ENCODE measurements at regions not wholly inside any gene's neighbourhood (a gene's known extent, or its start where the extent isn't known, plus 50 kb on each side); places are given as distances from the start of the nearest gene placed in this dataset.

DNA sequence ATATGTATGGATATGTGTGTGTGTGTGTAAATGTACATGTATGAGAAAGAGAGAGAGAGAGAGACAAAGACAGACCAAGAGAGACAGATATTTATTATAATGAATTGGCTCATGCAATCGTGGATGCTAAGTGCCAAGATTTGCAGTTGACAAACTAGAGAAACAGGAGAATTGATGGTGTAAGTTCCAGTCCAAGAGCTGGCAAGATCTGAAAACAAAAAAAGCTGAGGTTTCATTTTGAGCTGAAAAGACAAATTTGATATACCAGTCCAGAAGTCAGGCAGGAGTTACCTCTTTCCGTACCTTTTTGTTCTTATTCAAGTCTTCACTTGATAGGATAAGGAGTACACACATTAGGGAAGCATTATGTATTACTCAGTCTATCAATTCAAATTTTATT is 157.8 kb downstream of the COPS8 start:
- TF ChIP-seq EP300 (IDR thresholded peaks at IDR 0.05; ENCODE audit: borderline replicate concordance), result no peak
- no peak for TF ChIP-seq CEBPB (IDR thresholded peaks at IDR 0.05)
- TF ChIP-seq YY1 (IDR thresholded peaks at IDR 0.05; ENCODE audit: low read depth), result no peak
- TF ChIP-seq NFIC (IDR thresholded peaks at IDR 0.05), result no peak
- no peak for TF ChIP-seq RAD21 (IDR thresholded peaks at IDR 0.05; ENCODE audit: low read depth)
- no peak for TF ChIP-seq ZBTB7A (IDR thresholded peaks at IDR 0.05; ENCODE audit: low read depth)
- no peak for TF ChIP-seq EGR1 (IDR thresholded peaks at IDR 0.05)
- no peak for TF ChIP-seq CREB1 (IDR thresholded peaks at IDR 0.05; ENCODE audit: low read depth)
- TF ChIP-seq TEAD4 (IDR thresholded peaks at IDR 0.05), result no peak
- TF ChIP-seq, protein P1, sequence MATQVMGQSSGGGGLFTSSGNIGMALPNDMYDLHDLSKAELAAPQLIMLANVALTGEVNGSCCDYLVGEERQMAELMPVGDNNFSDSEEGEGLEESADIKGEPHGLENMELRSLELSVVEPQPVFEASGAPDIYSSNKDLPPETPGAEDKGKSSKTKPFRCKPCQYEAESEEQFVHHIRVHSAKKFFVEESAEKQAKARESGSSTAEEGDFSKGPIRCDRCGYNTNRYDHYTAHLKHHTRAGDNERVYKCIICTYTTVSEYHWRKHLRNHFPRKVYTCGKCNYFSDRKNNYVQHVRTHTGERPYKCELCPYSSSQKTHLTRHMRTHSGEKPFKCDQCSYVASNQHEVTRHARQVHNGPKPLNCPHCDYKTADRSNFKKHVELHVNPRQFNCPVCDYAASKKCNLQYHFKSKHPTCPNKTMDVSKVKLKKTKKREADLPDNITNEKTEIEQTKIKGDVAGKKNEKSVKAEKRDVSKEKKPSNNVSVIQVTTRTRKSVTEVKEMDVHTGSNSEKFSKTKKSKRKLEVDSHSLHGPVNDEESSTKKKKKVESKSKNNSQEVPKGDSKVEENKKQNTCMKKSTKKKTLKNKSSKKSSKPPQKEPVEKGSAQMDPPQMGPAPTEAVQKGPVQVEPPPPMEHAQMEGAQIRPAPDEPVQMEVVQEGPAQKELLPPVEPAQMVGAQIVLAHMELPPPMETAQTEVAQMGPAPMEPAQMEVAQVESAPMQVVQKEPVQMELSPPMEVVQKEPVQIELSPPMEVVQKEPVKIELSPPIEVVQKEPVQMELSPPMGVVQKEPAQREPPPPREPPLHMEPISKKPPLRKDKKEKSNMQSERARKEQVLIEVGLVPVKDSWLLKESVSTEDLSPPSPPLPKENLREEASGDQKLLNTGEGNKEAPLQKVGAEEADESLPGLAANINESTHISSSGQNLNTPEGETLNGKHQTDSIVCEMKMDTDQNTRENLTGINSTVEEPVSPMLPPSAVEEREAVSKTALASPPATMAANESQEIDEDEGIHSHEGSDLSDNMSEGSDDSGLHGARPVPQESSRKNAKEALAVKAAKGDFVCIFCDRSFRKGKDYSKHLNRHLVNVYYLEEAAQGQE (IDR thresholded peaks at IDR 0.05; ENCODE audit: low read depth), result no peak
- no peak for TF ChIP-seq FOXM1 (IDR thresholded peaks at IDR 0.05; ENCODE audit: borderline replicate concordance, low read depth)
- TF ChIP-seq, protein P2, sequence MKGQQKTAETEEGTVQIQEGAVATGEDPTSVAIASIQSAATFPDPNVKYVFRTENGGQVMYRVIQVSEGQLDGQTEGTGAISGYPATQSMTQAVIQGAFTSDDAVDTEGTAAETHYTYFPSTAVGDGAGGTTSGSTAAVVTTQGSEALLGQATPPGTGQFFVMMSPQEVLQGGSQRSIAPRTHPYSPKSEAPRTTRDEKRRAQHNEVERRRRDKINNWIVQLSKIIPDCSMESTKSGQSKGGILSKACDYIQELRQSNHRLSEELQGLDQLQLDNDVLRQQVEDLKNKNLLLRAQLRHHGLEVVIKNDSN (IDR thresholded peaks at IDR 0.05), result no peak
- no peak for TF ChIP-seq MAX (IDR thresholded peaks at IDR 0.05)
- no peak for TF ChIP-seq TAF1 (IDR thresholded peaks at IDR 0.05; ENCODE audit: low read depth)
- no peak for TF ChIP-seq TCF12 (IDR thresholded peaks at IDR 0.05; ENCODE audit: low read depth)

DNA sequence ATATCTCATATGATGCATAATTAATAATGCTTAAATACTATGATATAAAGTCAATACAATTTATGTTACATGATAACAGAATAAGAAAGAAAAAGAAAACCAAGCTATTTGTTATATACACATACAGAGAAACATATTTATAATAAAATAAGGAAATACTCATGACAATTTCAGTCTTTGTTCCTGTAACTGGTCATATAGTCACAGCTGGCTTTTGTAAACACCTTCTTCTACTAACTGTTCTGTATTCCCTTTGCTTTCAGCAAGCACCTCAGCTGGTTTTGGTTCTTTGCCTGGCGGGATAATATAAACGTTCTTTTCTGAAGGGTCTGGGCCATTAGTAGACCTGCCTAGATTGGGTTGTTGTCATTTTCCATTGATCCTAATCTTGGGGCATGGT is 158.5 kb downstream of the COPS8 start:
- no peak for TF ChIP-seq TAF1 (IDR thresholded peaks at IDR 0.05; ENCODE audit: low read depth)
- no peak for TF ChIP-seq TCF12 (IDR thresholded peaks at IDR 0.05; ENCODE audit: low read depth)
- TF ChIP-seq EGR1 (IDR thresholded peaks at IDR 0.05), result no peak
- TF ChIP-seq CEBPB (IDR thresholded peaks at IDR 0.05), result no peak
- no peak for TF ChIP-seq EP300 (IDR thresholded peaks at IDR 0.05; ENCODE audit: borderline replicate concordance)
- no peak for TF ChIP-seq NFIC (IDR thresholded peaks at IDR 0.05)
- no peak for TF ChIP-seq YY1 (IDR thresholded peaks at IDR 0.05; ENCODE audit: low read depth)
- TF ChIP-seq TEAD4 (IDR thresholded peaks at IDR 0.05), result no peak
- TF ChIP-seq RAD21 (IDR thresholded peaks at IDR 0.05; ENCODE audit: low read depth), result no peak
- TF ChIP-seq CREB1 (IDR thresholded peaks at IDR 0.05; ENCODE audit: low read depth), result no peak
- TF ChIP-seq, protein P1 (IDR thresholded peaks at IDR 0.05; ENCODE audit: low read depth), result no peak

GRCh38 chr2:237244976-237245646 is 159.4 kb downstream of the COPS8 start:
- no peak for TF ChIP-seq FOXM1 (IDR thresholded peaks at IDR 0.05; ENCODE audit: borderline replicate concordance, low read depth)
- no peak for TF ChIP-seq CREB1 (IDR thresholded peaks at IDR 0.05; ENCODE audit: low read depth)

DNA sequence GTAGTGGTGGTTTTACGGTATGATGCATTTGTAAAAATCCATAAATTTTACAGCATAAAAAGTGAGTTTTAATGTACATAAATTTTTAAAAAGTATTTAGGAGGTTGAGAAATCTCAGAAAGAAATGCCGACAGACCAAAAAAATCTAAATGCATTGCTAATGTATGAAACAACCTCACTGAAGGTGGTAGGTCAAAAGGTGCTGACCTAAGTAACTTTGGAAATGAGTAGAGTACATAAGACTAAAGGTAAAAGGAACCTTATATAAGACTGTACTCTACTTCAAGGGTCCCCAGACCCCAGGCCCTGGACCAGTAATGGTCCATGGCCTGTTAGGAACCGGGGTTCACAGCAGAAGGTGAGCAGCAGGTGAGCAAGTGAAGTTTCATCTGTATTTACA is 163.4 kb downstream of the COL6A3 start:
- TF ChIP-seq RAD21 (IDR thresholded peaks at IDR 0.05; ENCODE audit: low read depth), result no peak
- no peak for TF ChIP-seq TAF1 (IDR thresholded peaks at IDR 0.05; ENCODE audit: low read depth)
- TF ChIP-seq YY1 (IDR thresholded peaks at IDR 0.05; ENCODE audit: low read depth), result no peak
- TF ChIP-seq FOXM1 (IDR thresholded peaks at IDR 0.05; ENCODE audit: borderline replicate concordance, low read depth), result no peak
- TF ChIP-seq, protein P1 (IDR thresholded peaks at IDR 0.05; ENCODE audit: low read depth), result no peak
- TF ChIP-seq TCF12 (IDR thresholded peaks at IDR 0.05; ENCODE audit: low read depth), result no peak
- no peak for TF ChIP-seq CEBPB (IDR thresholded peaks at IDR 0.05)
- no peak for TF ChIP-seq EGR1 (IDR thresholded peaks at IDR 0.05)

DNA sequence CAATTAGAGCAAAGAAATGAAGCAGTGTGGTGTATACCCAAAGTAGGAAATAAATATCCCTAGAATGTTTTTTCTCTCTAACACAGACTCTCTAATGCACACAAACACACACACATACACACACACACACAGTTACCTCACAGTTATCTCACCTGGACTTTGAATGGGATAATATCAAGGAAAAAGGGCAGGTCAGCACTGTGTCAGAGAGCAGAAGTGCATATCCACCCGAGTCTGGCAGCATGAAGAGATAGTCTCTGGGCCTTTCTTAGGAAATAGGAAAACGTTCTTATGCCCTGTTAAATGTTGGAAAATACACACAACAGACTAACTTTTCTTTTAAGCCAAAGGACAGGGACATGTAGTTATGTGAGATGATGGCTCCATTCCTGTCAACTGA is 162.0 kb downstream of the COL6A3 start:
- TF ChIP-seq EGR1 (IDR thresholded peaks at IDR 0.05) (no peak), TEAD4 (IDR thresholded peaks at IDR 0.05) (no peak)
